Fibroblast of upper back skin (primary cell): ENCODE measurements at regions not wholly inside any gene's neighbourhood (a gene's known extent, or its start where the extent isn't known, plus 50 kb on each side); places are given as distances from the start of the nearest gene placed in this dataset.
"Not testable (repeated sequence)": the region's sequence is repeated elsewhere in the genome, so short reads cannot be mapped to it uniquely, and the experiment has no call there.

ENCODE experiments used
- DNase-seq: peaks from one replicate; pipeline ENCODE4 v3.0.0-alpha.2; 2013

DNA sequence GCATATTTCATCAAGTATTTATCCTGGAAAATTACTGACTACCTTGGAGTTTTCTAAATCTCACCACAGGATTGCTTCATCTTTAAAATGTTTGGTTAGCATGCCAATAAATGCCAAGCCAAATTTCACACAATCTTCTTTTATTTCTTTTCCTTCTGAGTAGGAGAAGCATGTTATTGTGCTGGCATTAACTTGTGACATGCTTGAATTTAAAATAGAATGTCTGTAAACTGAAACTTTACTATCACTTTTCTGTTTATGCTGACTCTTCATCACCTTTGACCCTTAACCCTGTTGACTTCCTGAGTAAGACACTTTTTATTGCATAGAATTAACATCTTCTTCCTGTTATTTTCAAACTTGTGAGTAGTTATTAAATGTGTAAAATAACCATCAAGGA lies 56.2 kb upstream of the LRRTM4 start:
- DNase-seq = no peak

DNA sequence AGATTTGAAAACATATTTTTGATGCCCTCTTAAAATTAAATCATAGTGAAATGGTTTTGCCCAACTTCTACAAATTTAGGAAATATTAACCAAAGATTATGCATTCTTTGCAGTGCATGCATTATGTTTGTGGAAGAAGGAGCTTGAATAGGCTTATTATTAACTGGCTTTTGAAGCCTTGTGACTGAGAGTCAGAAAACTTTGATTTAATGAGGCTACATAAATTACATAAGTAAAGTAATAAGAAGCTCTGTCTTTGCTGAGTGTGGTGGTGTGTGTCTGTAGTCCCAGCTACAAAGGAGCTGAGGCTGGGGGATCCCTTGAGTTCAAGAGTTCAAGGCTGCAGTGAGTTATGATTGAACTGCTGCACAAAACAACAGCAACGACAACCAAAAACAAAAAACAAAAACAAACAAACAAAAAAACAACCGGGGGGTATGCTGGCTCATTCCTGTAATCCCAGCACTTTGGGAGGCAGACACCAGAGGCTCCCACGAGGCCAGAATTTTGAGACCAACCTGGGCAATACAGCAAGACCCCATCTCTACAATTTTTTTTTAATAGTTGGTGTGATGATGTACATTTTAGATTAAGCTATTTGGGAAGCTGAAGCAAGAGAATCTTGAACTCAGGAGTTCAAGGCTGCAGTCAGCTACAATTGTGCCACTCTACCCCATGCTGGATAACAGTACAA lies 57.0 kb upstream of the LRRTM4 start:
- DNase-seq = no peak

DNA sequence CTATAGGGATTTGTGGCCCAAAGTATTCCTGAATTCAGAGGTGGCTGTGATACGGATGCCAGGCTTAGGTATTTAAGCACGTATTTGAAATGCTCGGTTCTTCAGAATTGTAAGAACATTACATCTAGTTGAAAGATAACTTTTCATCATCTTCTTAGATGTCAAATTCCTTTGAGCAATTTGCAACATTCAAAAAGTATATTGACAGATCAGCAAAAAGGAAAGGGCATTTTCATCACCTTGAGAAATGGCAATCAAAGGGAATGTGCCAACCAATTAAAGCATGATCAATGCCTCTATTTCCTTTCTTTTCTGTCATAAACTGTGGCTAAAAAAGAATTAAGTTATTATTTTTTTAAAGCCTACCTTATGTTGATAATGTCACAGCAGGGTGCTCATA lies 66.3 kb upstream of the LRRTM4 start:
- DNase-seq = no peak

DNA sequence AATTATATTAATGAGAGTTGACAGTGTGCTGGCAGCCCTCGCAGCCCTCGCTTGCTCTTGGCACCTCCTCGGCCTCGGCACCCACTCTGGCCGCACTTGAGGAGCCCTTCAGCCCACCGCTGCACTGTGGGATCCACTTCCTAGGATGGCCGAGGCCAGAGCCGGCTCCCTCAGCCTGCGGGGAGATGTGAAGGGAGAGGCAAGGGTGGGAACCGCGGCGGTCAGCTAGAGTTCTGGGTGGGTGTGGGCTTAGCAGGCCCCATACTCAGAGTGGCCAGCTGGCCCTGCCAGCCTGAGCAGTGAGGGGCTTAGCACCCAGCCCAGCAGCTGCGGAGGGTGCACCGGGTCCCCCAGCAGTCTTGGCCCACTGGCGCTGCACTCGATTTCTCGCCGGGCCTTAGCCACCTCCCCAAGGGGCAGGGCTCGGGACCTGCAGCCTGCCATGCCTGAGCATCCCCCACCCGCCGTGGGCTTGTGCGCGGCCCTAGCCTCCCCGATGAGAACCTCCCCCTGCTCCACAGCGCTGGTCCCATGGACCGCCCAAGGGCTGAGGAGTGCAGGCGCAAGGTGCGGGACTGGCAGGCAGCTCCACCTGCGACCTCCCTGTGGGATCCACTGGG lies 68.2 kb upstream of the LRRTM4 start:
- DNase-seq = no peak

DNA sequence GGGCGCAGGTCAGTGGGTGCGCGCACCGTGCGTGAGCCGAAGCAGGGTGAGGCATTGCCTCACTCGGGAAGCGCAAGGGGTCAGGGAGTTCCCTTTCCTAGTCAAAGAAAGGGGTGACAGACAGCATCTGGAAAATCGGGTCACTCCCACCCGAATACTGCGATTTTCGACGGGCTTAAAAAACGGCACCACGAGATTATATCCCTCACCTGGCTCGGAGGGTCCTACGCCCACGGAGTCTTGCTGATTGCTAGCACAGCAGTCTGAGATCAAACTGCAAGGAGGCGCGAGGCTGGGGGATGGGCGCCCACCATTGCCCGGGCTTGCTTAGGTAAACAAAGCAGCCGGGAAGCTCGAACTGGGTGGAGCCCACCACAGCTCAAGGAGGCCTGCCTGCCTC lies 70.8 kb upstream of the LRRTM4 start:
- DNase-seq = not testable (repeated sequence)

DNA sequence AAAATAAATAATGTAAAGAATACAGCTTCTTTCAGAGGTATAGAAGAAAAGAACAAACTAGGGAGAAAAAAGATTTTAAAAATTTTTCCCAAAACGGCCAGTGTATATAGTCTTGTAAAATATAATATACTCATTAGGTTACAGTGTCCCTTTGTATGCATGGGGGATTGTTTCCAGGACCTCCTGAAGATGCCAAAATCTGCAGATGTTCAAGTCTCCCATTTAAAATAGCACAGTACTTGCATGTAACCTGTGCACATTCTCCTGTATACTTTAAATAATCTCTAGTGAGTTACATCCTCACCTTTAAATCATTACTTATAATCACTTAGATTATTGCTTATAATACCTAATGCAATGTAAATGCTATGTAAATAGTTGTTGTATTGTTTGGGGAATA lies 80.6 kb upstream of the LRRTM4 start:
- DNase-seq = no peak

DNA sequence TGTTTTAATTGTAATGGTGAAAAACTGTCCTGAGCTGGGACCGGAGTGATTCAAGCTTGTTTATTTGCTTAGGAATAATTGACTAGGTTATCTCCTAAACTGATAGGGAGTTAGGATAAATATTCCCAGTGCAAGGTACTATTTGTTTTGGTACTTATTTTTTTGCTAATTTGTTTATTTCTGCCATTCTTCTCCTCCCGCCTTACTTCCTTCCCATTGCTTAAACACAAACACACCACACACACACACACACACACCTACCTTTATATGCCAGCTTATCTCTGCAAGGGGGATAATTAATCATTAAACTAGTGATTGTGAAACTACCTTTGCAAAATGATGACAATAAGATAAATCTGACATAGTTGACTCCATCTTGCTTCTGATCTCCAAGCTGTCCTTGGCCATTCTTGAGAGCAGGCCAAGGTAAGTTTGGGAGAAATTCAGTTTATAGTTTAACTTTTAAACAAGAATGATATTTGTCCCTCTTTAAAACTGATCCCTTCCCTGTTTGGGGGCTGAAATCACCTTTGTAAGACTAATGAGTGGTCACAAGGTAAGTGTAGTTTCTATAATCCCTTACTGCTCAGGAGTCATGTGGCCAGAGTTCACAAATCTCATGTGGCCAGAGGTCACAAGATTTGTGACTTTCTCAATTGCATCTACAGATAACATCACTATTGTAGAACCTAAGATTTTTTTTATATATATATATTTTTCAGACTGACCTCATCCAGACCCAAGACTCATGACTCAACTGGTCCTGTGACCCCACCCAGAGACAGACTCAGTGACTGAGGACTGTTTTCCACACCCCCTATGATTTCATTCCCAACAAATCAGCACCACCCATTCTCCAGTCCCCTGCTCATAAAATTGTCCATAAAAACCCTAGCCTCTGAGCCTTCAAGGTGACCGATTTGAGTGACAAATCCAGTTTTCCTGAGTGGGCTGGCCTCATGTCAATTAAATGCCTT lies 83.1 kb upstream of the LRRTM4 start:
- no peak for DNase-seq

DNA sequence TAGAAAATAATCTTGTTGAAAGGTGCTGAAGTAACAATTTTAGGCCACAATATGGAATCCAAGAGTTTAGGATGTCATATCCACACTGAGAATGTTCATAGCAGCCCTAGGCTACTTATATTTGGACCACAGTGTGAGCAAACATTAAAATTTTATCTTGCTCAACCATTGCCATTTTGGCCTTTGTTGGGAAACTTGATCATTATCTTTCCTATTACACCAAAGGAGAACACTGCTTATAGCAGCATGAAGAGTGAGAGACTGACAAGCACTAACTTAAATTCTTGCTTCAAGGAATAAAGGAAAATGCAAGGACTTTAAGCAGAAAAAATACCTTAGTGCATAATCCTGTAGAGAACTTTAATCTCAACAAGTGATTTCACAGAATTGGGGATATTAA lies 86.3 kb upstream of the LRRTM4 start:
- DNase-seq = no peak

DNA sequence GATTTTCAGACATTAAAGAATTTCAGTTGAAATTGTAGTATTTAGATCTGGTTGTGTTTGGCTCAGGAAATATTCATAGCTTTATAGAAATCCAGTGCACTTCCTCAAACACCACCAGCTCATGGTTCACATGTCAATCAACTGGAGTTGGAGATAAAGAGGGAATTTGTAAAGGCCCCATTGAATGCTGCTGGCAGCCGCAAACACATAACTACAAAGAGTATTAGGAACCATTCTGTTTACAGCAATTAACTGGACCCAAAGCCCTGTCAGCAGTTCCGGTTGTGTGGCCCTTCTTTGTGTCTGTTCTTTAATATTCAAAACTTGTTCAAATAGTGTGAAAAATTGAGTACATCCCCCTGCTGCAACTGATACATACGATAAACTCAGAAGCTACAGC lies 107.4 kb upstream of the LRRTM4 start:
- no peak for DNase-seq

DNA sequence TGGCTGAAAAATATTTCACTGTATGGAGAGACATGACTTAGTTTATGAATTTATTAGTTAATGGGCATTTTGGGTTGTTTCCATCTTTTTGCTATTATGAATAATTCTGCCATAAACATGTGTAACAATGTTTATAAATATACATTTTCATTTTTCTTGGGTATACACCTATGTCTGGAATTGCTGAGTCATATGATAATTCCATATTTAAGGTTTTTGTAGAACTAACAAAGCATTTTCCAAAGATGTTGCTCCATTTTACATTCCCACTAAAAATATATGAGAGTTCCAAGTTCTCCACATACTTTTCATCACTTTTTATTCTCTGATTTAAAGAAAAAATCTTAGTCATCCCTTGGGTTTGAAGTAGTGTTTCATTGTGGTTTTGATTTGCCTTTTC lies 108.8 kb upstream of the LRRTM4 start:
- DNase-seq = no peak

DNA sequence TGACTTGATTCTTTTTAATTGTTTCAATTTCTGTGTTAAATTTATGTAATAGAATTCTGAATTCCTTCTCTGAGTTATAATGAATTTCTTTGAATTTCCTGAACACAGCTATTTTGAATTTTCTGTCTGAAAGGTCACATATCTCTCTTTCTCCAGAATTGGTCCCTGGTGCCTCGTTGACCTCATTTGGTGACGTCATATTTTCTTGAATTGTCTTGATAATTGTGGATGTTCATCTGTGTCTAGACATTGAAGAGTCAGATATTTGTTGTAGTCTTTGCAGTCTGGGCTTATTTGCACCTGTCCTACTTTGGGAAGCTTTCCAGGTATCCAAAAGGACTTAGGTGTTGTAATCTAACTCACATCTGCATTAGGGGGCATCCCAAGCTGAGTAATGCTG lies 111.4 kb upstream of the LRRTM4 start:
- no peak for DNase-seq

DNA sequence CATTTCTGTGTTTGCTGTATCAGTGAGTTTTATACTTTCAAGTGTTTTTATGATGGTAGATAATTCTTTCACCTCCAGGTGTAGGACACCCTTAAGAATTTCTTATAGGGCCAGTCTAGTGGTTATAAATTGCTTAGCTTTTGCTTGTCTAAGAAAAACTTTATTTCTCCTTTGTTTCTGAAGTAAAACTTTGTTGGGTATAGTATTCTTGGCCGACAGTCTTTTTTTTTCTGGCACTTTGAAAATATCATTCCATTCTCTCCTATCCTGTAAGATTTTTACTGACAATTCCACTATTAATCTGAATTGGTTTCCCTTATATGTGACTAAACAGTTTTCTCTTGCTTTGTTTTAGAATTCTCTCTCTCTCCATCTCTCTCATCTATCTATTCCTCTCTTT lies 118.7 kb upstream of the LRRTM4 start:
- no peak for DNase-seq

DNA sequence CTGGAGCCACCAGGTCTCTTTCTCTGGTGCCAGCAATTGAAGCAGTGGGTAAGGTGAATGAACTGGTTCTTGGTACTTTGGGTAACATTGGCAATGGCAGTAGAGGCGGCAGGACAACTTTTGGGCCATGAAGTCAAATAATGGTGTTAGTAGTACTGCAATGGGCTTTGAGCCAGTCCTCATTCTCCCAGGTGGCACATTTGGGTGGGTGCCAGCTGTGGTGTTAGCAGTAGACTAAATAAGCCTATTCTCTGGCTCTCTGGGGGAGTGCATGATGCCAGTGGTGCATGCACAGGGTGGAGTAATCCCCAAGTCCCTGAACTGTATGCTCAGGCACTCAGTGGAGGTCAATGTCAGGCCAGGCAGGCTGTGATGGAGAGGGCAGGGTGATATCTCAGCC lies 120.2 kb upstream of the LRRTM4 start:
- no peak for DNase-seq

DNA sequence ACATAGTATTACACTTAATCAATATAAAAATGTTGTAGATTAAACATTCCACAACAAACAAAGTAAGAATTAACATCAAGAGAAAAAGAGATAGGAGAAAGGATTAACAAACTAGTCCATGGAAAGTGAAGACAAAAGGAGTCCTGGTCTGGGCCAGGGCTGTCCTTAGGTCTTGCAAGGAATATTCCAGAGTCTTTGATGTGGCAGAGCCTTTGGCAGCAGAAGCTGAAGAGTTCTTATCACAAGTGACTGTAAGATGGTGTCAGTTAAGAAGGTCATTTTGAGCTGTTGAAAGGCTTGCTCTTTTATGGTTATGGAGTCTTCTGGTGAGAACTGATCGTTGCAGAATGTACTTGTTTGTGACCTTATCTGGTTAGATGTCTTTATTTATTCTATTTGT lies 127.7 kb upstream of the LRRTM4 start:
- DNase-seq = no peak

DNA sequence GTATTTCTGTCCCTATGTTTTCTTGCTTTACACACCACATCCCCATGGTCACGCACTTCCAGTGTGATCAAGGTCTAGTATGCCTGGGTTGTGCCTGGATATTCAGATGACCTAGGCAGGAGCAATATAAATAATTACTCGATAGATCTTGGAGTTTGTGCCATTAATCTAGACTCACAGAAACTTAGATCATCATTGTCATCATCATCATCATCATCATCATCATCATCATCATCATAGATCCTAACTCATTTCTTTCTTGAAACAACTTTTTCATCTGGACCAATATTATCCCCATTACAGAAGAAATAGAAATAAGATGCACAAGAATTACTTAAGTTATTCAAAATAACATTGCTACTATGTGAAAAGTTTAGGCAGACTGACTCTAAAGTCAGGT lies 130.3 kb upstream of the LRRTM4 start:
- no peak for DNase-seq

DNA sequence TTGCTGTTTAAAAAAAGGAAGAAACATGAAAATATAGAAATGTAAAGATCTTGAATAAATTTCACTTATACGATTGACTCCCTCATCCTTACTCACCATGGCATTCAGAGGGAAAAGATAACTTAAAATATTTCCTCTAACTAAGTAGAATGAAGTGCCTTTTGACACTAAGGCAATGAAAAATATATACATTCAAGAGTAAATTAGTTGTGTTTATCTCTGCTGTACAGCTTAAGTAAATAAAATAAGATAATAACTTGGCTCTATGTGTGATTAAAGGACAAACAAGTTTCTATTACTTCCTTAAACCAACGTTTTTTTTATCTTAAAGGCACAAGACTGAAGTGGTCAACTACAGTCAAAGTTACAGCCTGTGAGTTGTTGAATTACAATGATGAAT lies 142.3 kb upstream of the LRRTM4 start:
- no peak for DNase-seq

DNA sequence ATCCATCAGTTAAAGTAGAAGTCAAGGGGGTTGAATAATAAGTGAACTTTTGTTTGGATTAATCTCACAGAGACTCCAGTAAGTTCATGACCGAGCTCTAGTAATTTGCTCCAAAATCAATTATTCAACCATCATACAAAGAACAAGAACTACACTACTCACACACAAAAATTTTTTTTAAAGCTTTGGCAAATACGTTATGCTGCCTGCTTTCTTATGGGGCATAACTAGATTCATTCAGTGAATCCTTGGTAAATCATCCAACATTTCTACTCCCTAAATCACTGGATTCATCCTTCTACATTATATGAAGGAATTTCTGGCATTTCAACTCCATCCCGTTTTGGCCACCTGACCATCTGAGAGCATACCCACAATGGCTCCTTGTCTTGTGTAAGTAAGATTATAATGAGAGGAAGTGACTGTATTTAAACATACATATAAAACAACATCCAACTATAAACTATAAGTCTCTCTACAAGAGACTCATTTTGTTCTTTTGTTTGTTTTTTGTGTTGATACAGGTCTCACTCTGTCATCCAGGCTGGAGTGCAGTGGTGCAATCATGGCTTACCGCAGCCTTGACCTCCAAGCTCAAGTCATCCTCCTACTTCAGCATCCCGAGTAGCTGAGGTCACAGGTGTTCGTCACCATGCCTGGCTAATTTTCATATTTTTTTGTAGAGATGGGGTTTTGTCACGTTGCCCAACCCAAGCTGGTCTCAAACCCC lies 144.2 kb upstream of the LRRTM4 start:
- DNase-seq = no peak

DNA sequence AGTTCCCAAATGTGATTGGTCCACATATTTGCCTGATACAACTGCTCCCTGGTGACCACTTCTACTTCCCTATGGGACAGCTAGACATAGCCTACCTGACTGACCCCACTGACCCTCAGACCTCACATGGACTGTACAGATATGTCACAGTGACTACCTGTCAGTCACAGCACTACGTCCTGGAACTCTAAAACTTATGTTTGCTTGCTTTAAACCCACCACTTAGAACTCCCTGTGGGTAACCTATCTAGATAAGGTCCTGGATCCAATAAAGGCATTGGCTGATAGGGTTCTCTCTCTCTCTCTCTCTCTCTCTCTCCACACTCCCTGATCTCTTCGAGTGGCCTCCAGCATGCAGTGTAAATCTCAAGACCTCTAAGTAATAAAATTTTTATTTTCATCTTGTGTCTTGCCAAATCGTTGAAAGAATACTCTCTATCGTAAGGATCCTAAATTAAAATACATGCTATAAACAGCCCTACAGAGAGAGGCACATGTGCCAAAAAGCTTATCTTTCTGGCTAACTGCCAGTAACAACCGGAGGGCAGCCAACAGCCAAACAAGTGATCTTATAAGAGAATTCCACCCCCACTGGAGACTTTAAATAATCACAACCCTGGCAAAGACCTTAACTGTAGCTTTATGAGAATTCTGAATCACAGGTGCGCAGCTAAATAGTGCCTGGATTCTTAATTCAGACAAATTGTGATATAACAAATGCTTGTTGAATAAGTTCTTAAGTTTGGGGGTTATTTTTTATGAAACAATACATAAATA lies 162.6 kb upstream of the LRRTM4 start:
- not testable (repeated sequence) for DNase-seq

DNA sequence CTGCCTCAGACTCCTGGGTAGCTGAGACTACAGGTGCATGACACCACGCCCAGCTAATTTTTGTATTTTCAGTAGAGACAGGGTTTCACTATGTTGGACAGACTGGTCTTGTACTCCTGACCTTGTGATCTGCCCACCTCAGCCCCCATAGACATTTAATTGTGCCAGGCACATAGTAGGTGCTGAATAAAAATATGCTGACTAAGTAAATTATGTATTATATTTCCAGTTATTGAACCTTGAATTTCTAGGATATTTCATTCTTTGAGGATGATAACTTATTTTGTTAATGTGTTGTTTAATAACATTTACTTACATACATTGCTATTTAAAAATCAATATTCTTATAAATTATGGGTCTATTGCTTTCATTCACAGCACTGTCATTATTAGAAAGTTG lies 190.4 kb upstream of the LRRTM4 start:
- DNase-seq = no peak

DNA sequence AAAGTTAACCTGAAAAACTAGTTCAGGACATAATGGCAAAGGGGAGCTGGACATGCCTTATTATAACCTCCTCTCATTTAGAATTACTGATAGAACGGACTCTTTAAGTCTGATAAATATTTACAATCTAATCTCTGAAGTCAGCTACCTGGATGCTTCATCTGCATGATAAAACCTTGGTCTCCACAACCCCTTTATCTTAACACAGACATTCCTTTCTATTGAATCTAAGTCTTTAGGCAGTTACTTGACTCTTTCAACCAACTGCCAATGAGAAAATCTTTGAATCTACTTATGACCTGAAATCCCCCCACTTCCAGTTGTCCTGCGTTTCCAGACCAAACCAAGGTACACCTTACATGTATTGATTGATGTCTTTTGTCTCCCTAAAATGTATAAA lies 191.2 kb upstream of the LRRTM4 start:
- no peak for DNase-seq

DNA sequence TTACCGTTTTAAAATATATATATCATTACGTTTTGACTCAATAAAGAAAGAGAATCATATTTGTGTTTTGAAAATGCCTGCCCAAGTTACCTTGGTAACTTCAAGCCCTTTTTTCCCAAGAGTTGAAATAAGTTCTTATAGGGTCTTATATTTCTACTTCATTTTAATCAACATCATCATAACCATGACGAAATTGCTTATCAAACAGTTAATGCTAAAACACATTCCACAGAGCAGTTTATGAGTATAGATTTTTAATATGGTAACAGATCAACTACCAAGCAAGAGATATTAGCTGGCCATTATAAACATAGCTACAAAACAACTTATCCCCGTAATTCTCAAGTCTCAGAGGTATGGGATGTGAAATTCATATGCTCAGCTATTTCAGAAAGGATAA lies 197.9 kb upstream of the LRRTM4 start:
- DNase-seq = no peak

DNA sequence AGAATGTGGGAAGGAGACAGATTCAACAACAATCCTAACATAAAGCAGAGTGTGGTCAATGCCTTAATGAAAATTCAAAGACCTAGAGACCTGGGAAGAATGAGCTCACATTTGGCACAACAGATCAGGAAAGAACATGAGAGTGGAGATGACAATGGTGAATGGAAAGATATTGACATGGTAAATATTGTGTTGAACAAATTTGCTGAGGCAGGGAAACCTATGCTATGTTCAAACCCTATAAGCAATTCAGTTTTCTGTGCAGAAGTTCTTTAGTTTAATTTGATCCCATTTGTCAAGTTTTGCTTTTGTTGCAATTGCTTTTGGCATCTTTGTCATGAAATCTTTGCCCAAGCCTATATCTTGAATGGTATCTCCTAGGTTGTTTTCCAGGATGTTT lies 199.4 kb upstream of the LRRTM4 start:
- no peak for DNase-seq
